ENCODE measurements at regions not wholly inside any gene's neighbourhood (a gene's known extent, or its start where the extent isn't known, plus 50 kb on each side); places are given as distances from the start of the nearest gene placed in this dataset.

DNA sequence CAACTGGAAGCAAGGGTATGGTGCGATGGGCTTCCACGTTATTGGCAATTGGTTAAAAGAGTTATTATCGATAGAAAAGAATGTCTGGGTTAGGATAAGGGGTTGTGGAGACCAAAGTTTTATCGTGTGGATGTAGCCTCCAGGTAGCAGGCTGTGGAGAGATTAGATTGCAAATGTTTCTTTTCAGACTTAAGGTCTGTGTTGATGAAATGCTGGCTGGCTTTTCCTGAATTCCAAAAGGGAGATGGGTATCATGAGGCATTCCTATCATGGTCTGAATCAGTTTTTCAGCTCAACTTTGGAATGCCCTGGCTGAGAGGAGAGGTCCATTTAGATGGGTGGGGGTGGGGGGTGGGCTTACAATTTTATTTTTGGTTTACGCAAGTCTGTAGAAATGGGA lies 395.0 kb upstream of the RBFOX1 start:
- no peak overlapping the region for H3K9ac ChIP-seq (ENCODE audit: insufficient read length, low read depth)
- no peak for DNase-seq (ENCODE audit: low read depth, low spot score)
- TF ChIP-seq SUZ12 (IDR thresholded peaks at IDR 0.05; ENCODE audit: extremely low read depth, insufficient read depth, insufficient read length) = no peak
- TF ChIP-seq ZNF274 (IDR thresholded peaks at IDR 0.05; ENCODE audit: low read depth, low read length) = no peak
- no peak for TF ChIP-seq YY1 (IDR thresholded peaks at IDR 0.05; ENCODE audit: insufficient read depth, insufficient read length)
- H3K36me3 ChIP-seq (ENCODE audit: insufficient read depth, insufficient read length, low read length) = no peaks in the 10 kb centered on the region
- H3K4me3 ChIP-seq (ENCODE audit: insufficient read length, low read depth) = no peak overlapping the region
- H3K27me3 ChIP-seq (ENCODE audit: insufficient read depth, insufficient read length) = no peaks in the 10 kb centered on the region
- no peaks in the 10 kb centered on the region for H3K9me3 ChIP-seq (ENCODE audit: insufficient read depth, low read length)
- H3K4me1 ChIP-seq (ENCODE audit: insufficient read depth, insufficient read length) = peaks cover 2% of the 10 kb centered on the region

DNA sequence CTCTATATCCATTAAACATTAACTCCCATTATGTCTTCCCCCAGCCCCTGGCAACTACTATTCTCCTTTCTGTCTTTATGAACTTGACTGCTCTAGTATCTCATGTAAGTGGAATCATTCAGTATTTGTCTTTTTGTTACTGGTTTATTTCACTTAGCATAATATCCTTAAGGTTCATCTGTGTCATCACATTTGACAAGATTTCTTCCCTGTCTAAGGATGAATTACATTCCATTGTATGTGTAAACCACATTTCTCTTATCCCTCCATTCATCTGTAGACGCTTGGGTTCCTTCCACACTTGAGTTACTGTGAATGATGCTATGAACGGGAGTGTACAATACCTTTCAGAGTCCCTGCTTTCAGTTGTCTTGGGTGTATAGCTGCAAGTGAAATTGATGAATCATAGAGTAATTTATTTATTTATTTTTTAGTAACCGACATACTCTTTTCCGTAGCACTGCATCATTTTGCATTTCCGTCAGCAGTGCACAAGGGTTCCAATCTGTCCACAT lies 399.7 kb upstream of the RBFOX1 start:
- no peak for DNase-seq (ENCODE audit: low read depth, low spot score)
- no peaks in the 10 kb centered on the region for H3K36me3 ChIP-seq (ENCODE audit: insufficient read depth, insufficient read length, low read length)
- no peak overlapping the region for H3K9ac ChIP-seq (ENCODE audit: insufficient read length, low read depth)
- no peak for TF ChIP-seq YY1 (IDR thresholded peaks at IDR 0.05; ENCODE audit: insufficient read depth, insufficient read length)
- no peak for TF ChIP-seq SUZ12 (IDR thresholded peaks at IDR 0.05; ENCODE audit: extremely low read depth, insufficient read depth, insufficient read length)
- TF ChIP-seq ZNF274 (IDR thresholded peaks at IDR 0.05; ENCODE audit: low read depth, low read length) = no peak
- no peak overlapping the region for H3K4me3 ChIP-seq (ENCODE audit: insufficient read length, low read depth)
- peaks cover 2% of the 10 kb centered on the region for H3K4me1 ChIP-seq (ENCODE audit: insufficient read depth, insufficient read length)
- H3K27me3 ChIP-seq (ENCODE audit: insufficient read depth, insufficient read length) = no peaks in the 10 kb centered on the region
- no peaks in the 10 kb centered on the region for H3K9me3 ChIP-seq (ENCODE audit: insufficient read depth, low read length)

DNA sequence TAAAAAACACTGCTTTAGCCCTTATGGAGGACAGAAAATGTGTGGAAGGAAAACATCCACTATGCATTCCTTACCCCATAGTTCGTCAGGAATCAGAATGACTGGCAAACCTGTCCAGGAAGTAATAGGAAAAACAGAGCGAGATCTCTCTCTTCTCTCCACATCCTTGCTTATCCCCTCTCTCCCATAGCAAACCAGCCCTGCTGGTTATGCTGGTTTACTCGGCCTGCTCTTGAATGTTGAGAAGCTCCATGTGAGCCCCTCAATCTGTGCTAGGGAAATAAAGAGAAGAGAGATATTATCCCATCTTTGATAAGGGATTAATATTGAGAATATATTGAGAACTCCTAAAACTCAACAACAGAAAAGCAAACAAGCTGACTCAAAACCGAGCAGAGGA lies 402.8 kb upstream of the RBFOX1 start:
- Histone ChIP-seq H3K27me3 (ENCODE audit: insufficient read depth, insufficient read length) (no peaks in the 10 kb centered on the region), H3K36me3 (ENCODE audit: insufficient read depth, insufficient read length, low read length) (no peaks in the 10 kb centered on the region), H3K4me3 (ENCODE audit: insufficient read length, low read depth) (no peak overlapping the region), H3K4me1 (ENCODE audit: insufficient read depth, insufficient read length) (no peaks in the 10 kb centered on the region), H3K9ac (ENCODE audit: insufficient read length, low read depth) (no peak overlapping the region), H3K9me3 (ENCODE audit: insufficient read depth, low read length) (no peaks in the 10 kb centered on the region)
- no peak for DNase-seq (ENCODE audit: low read depth, low spot score)
- TF ChIP-seq YY1 (IDR thresholded peaks at IDR 0.05; ENCODE audit: insufficient read depth, insufficient read length) = no peak
- TF ChIP-seq ZNF274 (IDR thresholded peaks at IDR 0.05; ENCODE audit: low read depth, low read length) = no peak
- TF ChIP-seq SUZ12 (IDR thresholded peaks at IDR 0.05; ENCODE audit: extremely low read depth, insufficient read depth, insufficient read length) = no peak

DNA sequence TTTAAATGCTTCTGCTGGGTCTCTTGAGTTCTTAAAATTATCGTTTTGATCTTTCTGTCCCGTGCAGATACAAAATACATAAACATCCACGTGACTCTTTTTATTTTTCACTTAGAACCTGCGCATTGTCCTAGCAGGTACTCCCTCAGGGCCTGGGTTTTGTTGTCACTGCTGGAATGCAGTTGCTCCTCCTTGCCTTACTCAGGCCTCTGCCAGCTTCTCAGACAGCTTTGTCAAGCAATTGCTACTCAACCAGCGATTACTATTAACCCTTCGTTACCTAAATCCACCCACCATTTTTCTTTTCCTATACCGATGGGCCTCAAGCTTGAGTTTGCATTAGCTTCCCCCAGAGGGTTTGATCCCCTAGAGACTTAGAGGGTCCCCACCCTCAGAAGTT lies 405.9 kb upstream of the RBFOX1 start:
- H3K9me3 ChIP-seq (ENCODE audit: insufficient read depth, low read length) = no peaks in the 10 kb centered on the region

DNA sequence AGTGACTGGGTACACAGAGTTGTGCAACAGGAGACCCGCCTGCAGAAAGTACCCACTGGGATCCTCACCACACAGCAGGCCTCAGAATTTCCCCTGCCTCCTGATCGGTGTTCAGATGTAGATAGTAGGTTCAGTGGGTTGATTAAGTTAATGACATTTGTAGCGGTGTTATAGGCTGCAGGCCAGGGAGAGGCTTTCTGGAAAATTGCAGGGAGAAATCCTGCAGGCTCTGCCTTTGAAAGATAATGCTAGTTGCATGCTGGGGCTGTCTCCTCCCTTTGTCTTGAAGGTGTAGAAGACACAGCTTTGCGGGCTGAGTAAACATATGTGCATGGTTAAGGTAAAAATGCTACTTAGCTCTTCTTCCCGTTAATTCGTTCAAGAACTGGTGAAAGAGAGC lies 406.3 kb upstream of the RBFOX1 start:
- Histone ChIP-seq H3K36me3 (ENCODE audit: insufficient read depth, insufficient read length, low read length) (no peaks in the 10 kb centered on the region), H3K9me3 (ENCODE audit: insufficient read depth, low read length) (no peaks in the 10 kb centered on the region), H3K4me1 (ENCODE audit: insufficient read depth, insufficient read length) (no peaks in the 10 kb centered on the region), H3K4me3 (ENCODE audit: insufficient read length, low read depth) (no peak overlapping the region), H3K9ac (ENCODE audit: insufficient read length, low read depth) (no peak overlapping the region), H3K27me3 (ENCODE audit: insufficient read depth, insufficient read length) (no peaks in the 10 kb centered on the region)
- peak; percentile 15 for DNase-seq (ENCODE audit: low read depth, low spot score)
- TF ChIP-seq ZNF274 (IDR thresholded peaks at IDR 0.05; ENCODE audit: low read depth, low read length) = no peak
- TF ChIP-seq YY1 (IDR thresholded peaks at IDR 0.05; ENCODE audit: insufficient read depth, insufficient read length) = no peak
- TF ChIP-seq SUZ12 (IDR thresholded peaks at IDR 0.05; ENCODE audit: extremely low read depth, insufficient read depth, insufficient read length) = no peak

More for the DNA sequence above, 405.9 kb upstream of the RBFOX1 start:
- no peaks in the 10 kb centered on the region for H3K4me1 ChIP-seq (ENCODE audit: insufficient read depth, insufficient read length)
- DNase-seq (ENCODE audit: low read depth, low spot score) = peak; percentile 71
- H3K4me3 ChIP-seq (ENCODE audit: insufficient read length, low read depth) = no peak overlapping the region
- TF ChIP-seq YY1 (IDR thresholded peaks at IDR 0.05; ENCODE audit: insufficient read depth, insufficient read length) = no peak
- TF ChIP-seq SUZ12 (IDR thresholded peaks at IDR 0.05; ENCODE audit: extremely low read depth, insufficient read depth, insufficient read length) = no peak
- TF ChIP-seq ZNF274 (IDR thresholded peaks at IDR 0.05; ENCODE audit: low read depth, low read length) = no peak
- H3K9ac ChIP-seq (ENCODE audit: insufficient read length, low read depth) = no peak overlapping the region
- no peaks in the 10 kb centered on the region for H3K27me3 ChIP-seq (ENCODE audit: insufficient read depth, insufficient read length)
- no peaks in the 10 kb centered on the region for H3K36me3 ChIP-seq (ENCODE audit: insufficient read depth, insufficient read length, low read length)

DNA sequence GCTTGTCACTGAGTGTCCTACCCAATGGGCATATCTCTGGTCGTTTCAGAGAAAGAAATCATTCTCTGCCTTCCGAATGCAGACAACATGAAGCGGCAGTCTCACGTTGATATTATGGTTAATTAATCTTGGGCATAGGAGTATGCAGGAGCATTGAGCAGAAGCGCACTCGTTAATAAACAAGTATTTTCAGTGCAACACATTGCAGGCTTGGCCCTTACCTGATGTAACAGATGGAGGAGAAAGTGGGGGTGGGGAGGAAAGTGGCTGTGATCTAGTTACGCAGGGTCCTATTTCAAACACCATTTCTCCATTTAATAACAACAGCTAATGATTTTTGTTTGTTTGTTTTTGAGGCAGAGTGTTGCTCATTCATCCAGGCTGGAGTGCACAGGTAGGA lies 414.0 kb upstream of the RBFOX1 start:
- Histone ChIP-seq H3K27me3 (ENCODE audit: insufficient read depth, insufficient read length) (no peaks in the 10 kb centered on the region), H3K36me3 (ENCODE audit: insufficient read depth, insufficient read length, low read length) (no peaks in the 10 kb centered on the region), H3K4me3 (ENCODE audit: insufficient read length, low read depth) (no peak overlapping the region), H3K9me3 (ENCODE audit: insufficient read depth, low read length) (no peaks in the 10 kb centered on the region), H3K4me1 (ENCODE audit: insufficient read depth, insufficient read length) (no peaks in the 10 kb centered on the region), H3K9ac (ENCODE audit: insufficient read length, low read depth) (no peak overlapping the region)
- DNase-seq (ENCODE audit: low read depth, low spot score) = no peak
- TF ChIP-seq ZNF274 (IDR thresholded peaks at IDR 0.05; ENCODE audit: low read depth, low read length) (no peak), YY1 (IDR thresholded peaks at IDR 0.05; ENCODE audit: insufficient read depth, insufficient read length) (no peak), SUZ12 (IDR thresholded peaks at IDR 0.05; ENCODE audit: extremely low read depth, insufficient read depth, insufficient read length) (no peak)

DNA sequence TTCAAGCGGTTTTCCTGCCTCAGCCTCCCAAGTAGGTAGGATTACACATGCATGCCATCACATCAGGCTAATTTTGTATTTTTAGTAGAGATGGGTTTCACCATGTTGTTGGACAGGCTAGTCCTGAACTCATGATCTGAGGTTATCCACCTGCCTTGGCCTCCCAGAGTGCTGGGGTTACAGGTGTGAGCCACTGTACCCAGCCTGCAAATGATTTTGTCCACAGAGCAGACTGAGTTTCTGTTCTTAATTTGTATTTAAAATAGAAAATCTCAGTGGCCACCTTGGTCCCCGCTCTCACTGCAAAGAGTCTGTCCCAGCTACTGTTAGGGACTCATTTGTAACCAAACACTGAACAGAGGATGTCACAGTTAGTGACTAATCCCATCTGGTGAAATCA lies 415.7 kb upstream of the RBFOX1 start:
- DNase-seq (ENCODE audit: low read depth, low spot score) = no peak
- Histone ChIP-seq H3K4me1 (ENCODE audit: insufficient read depth, insufficient read length) (no peaks in the 10 kb centered on the region), H3K27me3 (ENCODE audit: insufficient read depth, insufficient read length) (no peaks in the 10 kb centered on the region), H3K36me3 (ENCODE audit: insufficient read depth, insufficient read length, low read length) (no peaks in the 10 kb centered on the region), H3K9me3 (ENCODE audit: insufficient read depth, low read length) (no peaks in the 10 kb centered on the region), H3K9ac (ENCODE audit: insufficient read length, low read depth) (no peak overlapping the region), H3K4me3 (ENCODE audit: insufficient read length, low read depth) (no peak overlapping the region)
- no peak for TF ChIP-seq ZNF274 (IDR thresholded peaks at IDR 0.05; ENCODE audit: low read depth, low read length)
- TF ChIP-seq SUZ12 (IDR thresholded peaks at IDR 0.05; ENCODE audit: extremely low read depth, insufficient read depth, insufficient read length) = no peak
- no peak for TF ChIP-seq YY1 (IDR thresholded peaks at IDR 0.05; ENCODE audit: insufficient read depth, insufficient read length)
